ENCODE measurements at regions not wholly inside any gene's neighbourhood (a gene's known extent, or its start where the extent isn't known, plus 50 kb on each side); places are given as distances from the start of the nearest gene placed in this dataset.

DNA sequence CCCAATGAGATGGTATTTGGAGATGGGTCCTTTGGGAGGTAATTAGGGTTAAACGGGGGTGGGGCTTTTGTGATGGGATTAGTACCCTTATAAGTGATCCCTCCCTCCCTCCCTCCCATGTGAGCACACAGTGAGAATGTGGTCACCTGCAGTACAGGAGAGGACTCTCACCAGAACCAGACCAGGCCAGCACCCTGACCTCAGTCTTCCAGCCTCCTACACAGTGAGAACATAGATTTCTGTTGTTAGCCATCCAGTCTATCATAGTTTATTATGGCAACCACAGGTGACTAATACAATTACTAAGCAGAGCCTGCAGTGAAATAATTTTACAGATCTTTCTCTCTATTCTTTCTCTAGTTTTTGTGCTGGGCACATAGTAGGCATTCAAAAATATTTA is 137.7 kb upstream of the PKDCC start:
- no peak for DNase-seq (ENCODE audit: low spot score)
- Histone ChIP-seq H4K20me1 (ENCODE audit: insufficient read depth, low read length) (no peaks in the 10 kb centered on the region), H3K36me3 (ENCODE audit: insufficient read depth, low read length) (no peaks in the 10 kb centered on the region), H3K9me2 (ENCODE audit: insufficient read depth, low read length) (no peaks in the 10 kb centered on the region), H3K4me3 (ENCODE audit: low read depth, low read length, poor library complexity, severe bottlenecking) (no peak overlapping the region), H2AFZ (ENCODE audit: low read length) (no peak overlapping the region), H3K9me3 (ENCODE audit: low read length) (no peaks in the 10 kb centered on the region), H3K4me2 (ENCODE audit: low read length) (no peak overlapping the region), H3K4me1 (ENCODE audit: insufficient read depth, low read length, poor library complexity, severe bottlenecking) (no peaks in the 10 kb centered on the region), H3K27ac (ENCODE audit: low read depth, low read length, poor library complexity, severe bottlenecking) (no peak overlapping the region), H3K79me2 (ENCODE audit: insufficient read depth, low read depth, low read length) (no peaks in the 10 kb centered on the region)
- no peak for TF ChIP-seq EZH2phosphoT487 (IDR thresholded peaks at IDR 0.05; ENCODE audit: borderline replicate concordance, low read depth, low read length)
- TF ChIP-seq, protein P1, sequence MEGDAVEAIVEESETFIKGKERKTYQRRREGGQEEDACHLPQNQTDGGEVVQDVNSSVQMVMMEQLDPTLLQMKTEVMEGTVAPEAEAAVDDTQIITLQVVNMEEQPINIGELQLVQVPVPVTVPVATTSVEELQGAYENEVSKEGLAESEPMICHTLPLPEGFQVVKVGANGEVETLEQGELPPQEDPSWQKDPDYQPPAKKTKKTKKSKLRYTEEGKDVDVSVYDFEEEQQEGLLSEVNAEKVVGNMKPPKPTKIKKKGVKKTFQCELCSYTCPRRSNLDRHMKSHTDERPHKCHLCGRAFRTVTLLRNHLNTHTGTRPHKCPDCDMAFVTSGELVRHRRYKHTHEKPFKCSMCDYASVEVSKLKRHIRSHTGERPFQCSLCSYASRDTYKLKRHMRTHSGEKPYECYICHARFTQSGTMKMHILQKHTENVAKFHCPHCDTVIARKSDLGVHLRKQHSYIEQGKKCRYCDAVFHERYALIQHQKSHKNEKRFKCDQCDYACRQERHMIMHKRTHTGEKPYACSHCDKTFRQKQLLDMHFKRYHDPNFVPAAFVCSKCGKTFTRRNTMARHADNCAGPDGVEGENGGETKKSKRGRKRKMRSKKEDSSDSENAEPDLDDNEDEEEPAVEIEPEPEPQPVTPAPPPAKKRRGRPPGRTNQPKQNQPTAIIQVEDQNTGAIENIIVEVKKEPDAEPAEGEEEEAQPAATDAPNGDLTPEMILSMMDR (conservative IDR thresholded peaks at IDR 0.05; ENCODE audit: low read length), result no peak
- ChIA-PET CTCF (ENCODE audit: unreplicated experiment) (no interaction called here), POLR2A (no interaction called here)
- BruUV-seq (replicated peaks), result no TSS peak
- intact Hi-C loops (cut with micrococcal nuclease; ENCODE audit: unreplicated experiment), result no loop called here

DNA sequence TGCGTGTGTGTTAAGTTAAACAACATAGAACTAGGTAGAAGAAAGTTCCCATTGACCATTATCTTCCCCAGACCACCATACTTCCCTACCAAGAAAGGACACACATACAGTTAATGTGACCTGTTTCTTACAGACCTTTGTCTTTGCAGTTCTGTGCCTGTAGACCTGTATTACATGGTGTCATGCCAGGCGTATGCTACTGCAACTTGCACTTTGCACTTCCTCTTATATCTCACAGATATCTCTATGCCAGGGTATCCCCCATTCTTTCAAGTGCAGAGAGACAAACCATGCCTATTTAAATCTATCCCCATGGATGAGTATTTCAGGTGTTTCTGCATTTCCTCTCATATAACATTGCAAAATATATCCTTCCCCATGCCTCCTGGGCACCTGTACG is 136.8 kb upstream of the PKDCC start:
- no peaks in the 10 kb centered on the region for H3K36me3 ChIP-seq (ENCODE audit: insufficient read depth, low read length)
- no peak overlapping the region for H3K27ac ChIP-seq (ENCODE audit: low read depth, low read length, poor library complexity, severe bottlenecking)
- no peak overlapping the region for H3K4me2 ChIP-seq (ENCODE audit: low read length)
- no peak for DNase-seq (ENCODE audit: low spot score)
- no peak overlapping the region for H2AFZ ChIP-seq (ENCODE audit: low read length)
- H3K4me3 ChIP-seq (ENCODE audit: low read depth, low read length, poor library complexity, severe bottlenecking), result no peak overlapping the region
- no peaks in the 10 kb centered on the region for H3K4me1 ChIP-seq (ENCODE audit: insufficient read depth, low read length, poor library complexity, severe bottlenecking)
- H4K20me1 ChIP-seq (ENCODE audit: insufficient read depth, low read length), result no peaks in the 10 kb centered on the region
- CTCF ChIA-PET (ENCODE audit: unreplicated experiment), result no interaction called here
- no peaks in the 10 kb centered on the region for H3K9me3 ChIP-seq (ENCODE audit: low read length)
- no TSS peak for BruUV-seq (replicated peaks)
- H3K79me2 ChIP-seq (ENCODE audit: insufficient read depth, low read depth, low read length), result no peaks in the 10 kb centered on the region
- H3K9me2 ChIP-seq (ENCODE audit: insufficient read depth, low read length), result no peaks in the 10 kb centered on the region
- intact Hi-C loops (cut with micrococcal nuclease; ENCODE audit: unreplicated experiment), result no loop called here
- TF ChIP-seq, protein P1 (conservative IDR thresholded peaks at IDR 0.05; ENCODE audit: low read length), result no peak
- TF ChIP-seq EZH2phosphoT487 (IDR thresholded peaks at IDR 0.05; ENCODE audit: borderline replicate concordance, low read depth, low read length), result no peak
- POLR2A ChIA-PET, result no interaction called here

DNA sequence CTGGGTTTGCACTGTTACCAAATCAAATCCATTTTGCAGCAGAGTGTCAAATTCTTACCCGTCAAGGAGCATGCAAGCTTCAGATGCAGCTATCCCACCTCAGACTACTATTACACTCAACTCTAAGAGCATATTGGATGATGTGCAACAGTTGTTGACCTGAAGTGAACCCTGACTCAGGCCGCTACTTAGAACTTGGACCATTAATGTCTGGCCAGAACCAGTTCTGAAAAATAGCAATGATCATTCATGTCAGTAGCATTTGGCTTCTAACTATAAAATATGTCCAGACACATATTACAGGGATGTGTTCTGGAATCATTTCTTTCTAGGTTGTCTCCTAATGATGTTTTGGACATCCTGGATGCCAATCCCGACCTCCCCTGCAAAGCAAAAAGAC is 135.5 kb upstream of the PKDCC start:
- no peaks in the 10 kb centered on the region for H3K36me3 ChIP-seq (ENCODE audit: insufficient read depth, low read length)
- no peak overlapping the region for H3K4me2 ChIP-seq (ENCODE audit: low read length)
- BruUV-seq (replicated peaks), result no TSS peak
- H3K79me2 ChIP-seq (ENCODE audit: insufficient read depth, low read depth, low read length), result no peaks in the 10 kb centered on the region
- H3K27ac ChIP-seq (ENCODE audit: low read depth, low read length, poor library complexity, severe bottlenecking), result no peak overlapping the region
- no peaks in the 10 kb centered on the region for H3K4me1 ChIP-seq (ENCODE audit: insufficient read depth, low read length, poor library complexity, severe bottlenecking)
- POLR2A ChIA-PET, result no interaction called here
- CTCF ChIA-PET (ENCODE audit: unreplicated experiment), result no interaction called here
- no peaks in the 10 kb centered on the region for H4K20me1 ChIP-seq (ENCODE audit: insufficient read depth, low read length)
- TF ChIP-seq, protein P1 (conservative IDR thresholded peaks at IDR 0.05; ENCODE audit: low read length), result no peak
- TF ChIP-seq EZH2phosphoT487 (IDR thresholded peaks at IDR 0.05; ENCODE audit: borderline replicate concordance, low read depth, low read length), result no peak
- H3K9me3 ChIP-seq (ENCODE audit: low read length), result no peaks in the 10 kb centered on the region
- no peaks in the 10 kb centered on the region for H3K9me2 ChIP-seq (ENCODE audit: insufficient read depth, low read length)
- DNase-seq (ENCODE audit: low spot score), result no peak
- no peak overlapping the region for H2AFZ ChIP-seq (ENCODE audit: low read length)
- intact Hi-C loops (cut with micrococcal nuclease; ENCODE audit: unreplicated experiment), result no loop called here
- no peak overlapping the region for H3K4me3 ChIP-seq (ENCODE audit: low read depth, low read length, poor library complexity, severe bottlenecking)
